ENCODE measurements at regions not wholly inside any gene's neighbourhood (a gene's known extent, or its start where the extent isn't known, plus 50 kb on each side); places are given as distances from the start of the nearest gene placed in this dataset.

- Histone ChIP-seq H3K4me2 (no peak overlapping the region), H3K9me2 (ENCODE audit: insufficient read depth) (no peaks in the 10 kb centered on the region), H3K79me2 (ENCODE audit: low read depth) (no peaks in the 10 kb centered on the region), H3K36me3 (ENCODE audit: low read depth) (no peaks in the 10 kb centered on the region), H3K4me3 (no peak overlapping the region), H3K27me3 (ENCODE audit: insufficient read depth, low read depth) (peaks cover 91% of the 10 kb centered on the region), H3K4me1 (replicated peaks; ENCODE audit: insufficient read depth) (no peaks in the 10 kb centered on the region), H2AFZ (no peak overlapping the region), H4K20me1 (ENCODE audit: insufficient read depth) (no peaks in the 10 kb centered on the region), H3K27ac (no peak overlapping the region), H3K9me3 (ENCODE audit: insufficient read depth, low read depth) (no peaks in the 10 kb centered on the region), H3F3A (ENCODE audit: insufficient read depth, low read depth) (no peaks in the 10 kb centered on the region)
- TF ChIP-seq EZH2 (IDR thresholded peaks at IDR 0.05; ENCODE audit: low read depth) (no peak), CTCF (conservative IDR thresholded peaks at IDR 0.05) (no peak)
- POLR2A ChIA-PET (ENCODE audit: unreplicated experiment) = no interaction called here
- CTCF ChIA-PET = no interaction called here
- intact Hi-C loops (cut with micrococcal nuclease; ENCODE audit: unreplicated experiment) = no loop called here
- no TSS peak for BruUV-seq (replicated peaks)
- DNase-seq = no peak
Measured at GRCh38 chr16:86037999-86038925, 139.3 kb downstream of the IRF8 start.

GRCh38 chr16:86038926-86039310, 140.0 kb downstream of the IRF8 start:
- no peaks in the 10 kb centered on the region for H3K79me2 ChIP-seq (ENCODE audit: low read depth)
- TF ChIP-seq CTCF (conservative IDR thresholded peaks at IDR 0.05) (no peak), EZH2 (IDR thresholded peaks at IDR 0.05; ENCODE audit: low read depth) (no peak)
- no peaks in the 10 kb centered on the region for H4K20me1 ChIP-seq (ENCODE audit: insufficient read depth)
- ChIA-PET POLR2A (ENCODE audit: unreplicated experiment) (no interaction called here), CTCF (no interaction called here)
- no peak for DNase-seq
- BruUV-seq (replicated peaks) = no TSS peak
- no peaks in the 10 kb centered on the region for H3F3A ChIP-seq (ENCODE audit: insufficient read depth, low read depth)
- H3K4me3 ChIP-seq = no peak overlapping the region
- no peaks in the 10 kb centered on the region for H3K9me3 ChIP-seq (ENCODE audit: insufficient read depth, low read depth)
- H2AFZ ChIP-seq = no peak overlapping the region
- intact Hi-C loops (cut with micrococcal nuclease; ENCODE audit: unreplicated experiment) = no loop called here
- H3K27me3 ChIP-seq (ENCODE audit: insufficient read depth, low read depth) = peaks cover 90% of the 10 kb centered on the region
- no peaks in the 10 kb centered on the region for H3K4me1 ChIP-seq (replicated peaks; ENCODE audit: insufficient read depth)
- no peak overlapping the region for H3K4me2 ChIP-seq
- no peak overlapping the region for H3K27ac ChIP-seq
- no peaks in the 10 kb centered on the region for H3K36me3 ChIP-seq (ENCODE audit: low read depth)
- H3K9me2 ChIP-seq (ENCODE audit: insufficient read depth) = no peaks in the 10 kb centered on the region

GRCh38 chr16:86039606-86040005, 140.6 kb downstream of the IRF8 start:
- H4K20me1 ChIP-seq (ENCODE audit: insufficient read depth) = no peaks in the 10 kb centered on the region
- POLR2A ChIA-PET (ENCODE audit: unreplicated experiment) = no interaction called here
- H3K4me2 ChIP-seq = no peak overlapping the region
- peaks cover 88% of the 10 kb centered on the region for H3K27me3 ChIP-seq (ENCODE audit: insufficient read depth, low read depth)
- no peaks in the 10 kb centered on the region for H3K9me2 ChIP-seq (ENCODE audit: insufficient read depth)
- no peak for TF ChIP-seq EZH2 (IDR thresholded peaks at IDR 0.05; ENCODE audit: low read depth)
- DNase-seq = no peak
- no TSS peak for BruUV-seq (replicated peaks)
- H3F3A ChIP-seq (ENCODE audit: insufficient read depth, low read depth) = no peaks in the 10 kb centered on the region
- no peak overlapping the region for H3K4me3 ChIP-seq
- no peaks in the 10 kb centered on the region for H3K9me3 ChIP-seq (ENCODE audit: insufficient read depth, low read depth)
- H3K4me1 ChIP-seq (replicated peaks; ENCODE audit: insufficient read depth) = no peaks in the 10 kb centered on the region
- H3K27ac ChIP-seq = no peak overlapping the region
- H3K79me2 ChIP-seq (ENCODE audit: low read depth) = no peaks in the 10 kb centered on the region
- CTCF ChIA-PET = no interaction called here
- no peaks in the 10 kb centered on the region for H3K36me3 ChIP-seq (ENCODE audit: low read depth)
- intact Hi-C loops (cut with micrococcal nuclease; ENCODE audit: unreplicated experiment) = no loop called here
- no peak overlapping the region for H2AFZ ChIP-seq

All from PC-9 (cell line).